OCI-LY7 (cell line): ENCODE measurements at regions not wholly inside any gene's neighbourhood (a gene's known extent, or its start where the extent isn't known, plus 50 kb on each side); places are given as distances from the start of the nearest gene placed in this dataset.

Experiments
- BruUV-seq: library from RNA; stranded (reverse); fragments of 400-500 nt; replicated peaks from 2 replicates; lab custom pipeline; 2021; lab: Mats Ljungman, UMichigan
- CTCF ChIA-PET: fragments of 300-600 bp; sonication (Branson Sonifier 250); formaldehyde crosslinking; loops from one replicate; lab custom pipeline; 2022; ENCODE audit warnings: antibody characterized with exemption; ENCODE audit not compliant: unreplicated experiment; lab: Charles Lee
- POLR2A ChIA-PET: fragments of 300-600 bp; sonication (Branson Sonifier 250); formaldehyde crosslinking; loops from one replicate; lab custom pipeline; 2022; ENCODE audit warnings: antibody characterized with exemption; lab: Charles Lee
- DNase-seq: peaks from one replicate; pipeline ENCODE4 v3.0.0-alpha.2; 2015; ENCODE audit warnings: low spot score
- H2AFZ ChIP-seq: fragments of 200-600 bp; sonication (generic), shearing (Covaris generic); 2 replicates; pipeline ENCODE4 v1.6.1; 2014; ENCODE audit warnings: mild to moderate bottlenecking, antibody characterized with exemption, low read length, moderate library complexity
- H3K27ac ChIP-seq: fragments of 200-600 bp; sonication (generic); 2 replicates; pipeline ENCODE4 v1.5.1; 2014; ENCODE audit warnings: mixed run types, low read depth, mild to moderate bottlenecking, moderate library complexity, low read length, inconsistent platforms; ENCODE audit not compliant: poor library complexity, severe bottlenecking
- H3K36me3 ChIP-seq: fragments of 200-600 bp; sonication (generic); 2 replicates; pipeline ENCODE4 v1.6.1; 2014; ENCODE audit warnings: mild to moderate bottlenecking, antibody characterized with exemption, low read length, moderate library complexity, mixed read lengths; ENCODE audit not compliant: insufficient read depth
- H3K4me1 ChIP-seq: fragments of 200-600 bp; sonication (generic); 2 replicates; pipeline ENCODE4 v1.5.1; 2014; ENCODE audit warnings: mild to moderate bottlenecking, low read length; ENCODE audit not compliant: insufficient read depth, poor library complexity, severe bottlenecking
- H3K4me2 ChIP-seq: fragments of 200-600 bp; sonication (generic); 2 replicates; pipeline ENCODE4 v1.6.1; 2014; ENCODE audit warnings: mild to moderate bottlenecking, low read length
- H3K4me3 ChIP-seq: fragments of 200-600 bp; sonication (generic); 2 replicates; pipeline ENCODE4 v1.5.1; 2014; ENCODE audit warnings: mild to moderate bottlenecking, low read depth, low read length; ENCODE audit not compliant: poor library complexity, severe bottlenecking
- H3K79me2 ChIP-seq: fragments of 200-600 bp; sonication (generic); 2 replicates; pipeline ENCODE4 v1.6.1; 2016; ENCODE audit warnings: low read depth, mild to moderate bottlenecking, low read length, moderate library complexity, mixed read lengths; ENCODE audit not compliant: insufficient read depth
- H3K9me2 ChIP-seq: fragments of 200-600 bp; sonication (generic); 2 replicates; pipeline ENCODE4 v1.6.1; 2016; ENCODE audit warnings: mild to moderate bottlenecking, low read length, mixed read lengths; ENCODE audit not compliant: insufficient read depth
- H3K9me3 ChIP-seq: fragments of 200-600 bp; sonication (generic); 2 replicates; pipeline ENCODE4 v1.6.1; 2014; ENCODE audit warnings: mild to moderate bottlenecking, mixed run types, low read length, mixed read lengths
- H4K20me1 ChIP-seq: fragments of 200-600 bp; sonication (generic); 2 replicates; pipeline ENCODE4 v1.6.1; 2014; ENCODE audit warnings: mild to moderate bottlenecking, antibody characterized with exemption, low read length, moderate library complexity, mixed read lengths; ENCODE audit not compliant: insufficient read depth
- CTCF ChIP-seq: fragments of 200-600 bp; sonication (generic); conservative IDR thresholded peaks from 2 replicates; pipeline ENCODE4 v1.5.1; 2014; ENCODE audit warnings: mild to moderate bottlenecking, antibody characterized with exemption, low read length, moderate library complexity, mixed read lengths
- EZH2phosphoT487 ChIP-seq: fragments of 200-600 bp; sonication (generic); IDR thresholded peaks from 2 replicates; pipeline ENCODE4 v1.6.1; 2018; ENCODE audit warnings: low read depth, borderline replicate concordance, mild to moderate bottlenecking, mixed run types, antibody characterized with exemption, low read length, moderate library complexity, mixed read lengths
- intact Hi-C: fragments of 100-400 bp; cut with micrococcal nuclease; formaldehyde crosslinking; loops from one replicate; pipeline ENCODE4 v1.10.0; 2022; ENCODE audit not compliant: unreplicated experiment

- BruUV-seq, result no TSS peak
- ChIA-PET POLR2A (interaction anchor here (0.7 kb wide), 1 partner anchor 166 kb away, joined by 5 read pairs; no protein-coding TSS in a partner anchor), CTCF (no interaction called here)
- Histone ChIP-seq H3K4me2 (no peak overlapping the region), H3K4me3 (no peak overlapping the region), H4K20me1 (no peaks in the 10 kb centered on the region), H3K9me2 (no peaks in the 10 kb centered on the region), H3K79me2 (no peaks in the 10 kb centered on the region), H3K27ac (no peak overlapping the region), H3K9me3 (no peaks in the 10 kb centered on the region), H3K4me1 (peaks cover 3% of the 10 kb centered on the region), H2AFZ (no peak overlapping the region), H3K36me3 (no peaks in the 10 kb centered on the region)
- no peak for TF ChIP-seq CTCF
- no peak for TF ChIP-seq EZH2phosphoT487
- no peak for DNase-seq
- intact Hi-C loops, result no loop called here
Observed at GRCh38 chr1:37143800-37144199, 109.5 kb upstream of the GRIK3 start.

- Histone ChIP-seq H2AFZ (no peak overlapping the region), H3K9me3 (no peaks in the 10 kb centered on the region), H3K4me3 (no peak overlapping the region), H4K20me1 (no peaks in the 10 kb centered on the region), H3K79me2 (no peaks in the 10 kb centered on the region), H3K36me3 (no peaks in the 10 kb centered on the region), H3K9me2 (no peaks in the 10 kb centered on the region), H3K4me2 (no peak overlapping the region), H3K4me1 (peaks cover 3% of the 10 kb centered on the region), H3K27ac (no peak overlapping the region)
- ChIA-PET CTCF (interaction anchor here (0.6 kb wide), 2 partner anchors 222 to 385 kb away, joined by 4 to 11 read pairs; no protein-coding TSS in a partner anchor), POLR2A (interaction anchor here (0.7 kb wide), 1 partner anchor 119 kb away, joined by 3 read pairs; no protein-coding TSS in a partner anchor)
- DNase-seq, result peak; percentile 3
- intact Hi-C loops, result no loop called here
- TF ChIP-seq EZH2phosphoT487 (no peak), CTCF (no peak)
- no TSS peak for BruUV-seq
Observed at GRCh38 chr1:37146071-37146470, 111.8 kb upstream of the GRIK3 start.

DNA sequence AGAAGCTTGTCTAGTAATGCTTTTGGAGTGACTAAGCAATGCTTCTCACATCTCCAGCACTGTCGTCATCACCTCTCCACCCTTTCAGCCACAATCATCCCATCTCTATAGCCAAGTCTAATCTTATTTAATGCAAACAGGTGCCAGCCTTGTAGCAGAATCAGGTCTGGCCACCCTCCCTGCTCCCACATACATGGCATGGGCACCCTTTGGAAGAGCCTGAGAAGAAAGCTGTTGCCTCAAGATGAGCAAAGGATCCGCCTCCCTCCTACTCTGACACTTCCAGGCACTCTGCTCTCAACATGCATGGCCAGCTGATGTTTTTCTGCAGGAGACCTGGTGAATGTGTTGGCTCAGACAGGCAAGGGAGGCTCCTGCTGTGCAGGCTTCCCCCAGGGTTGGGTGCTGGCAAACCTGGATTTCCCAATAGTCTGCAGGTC lies 113.1 kb upstream of the GRIK3 start:
- Histone ChIP-seq H3K4me1 (peaks cover 3% of the 10 kb centered on the region), H3K9me2 (no peaks in the 10 kb centered on the region), H3K36me3 (no peaks in the 10 kb centered on the region), H3K27ac (no peak overlapping the region), H4K20me1 (no peaks in the 10 kb centered on the region), H2AFZ (no peak overlapping the region), H3K9me3 (no peaks in the 10 kb centered on the region), H3K79me2 (no peaks in the 10 kb centered on the region), H3K4me3 (no peak overlapping the region), H3K4me2 (no peak overlapping the region)
- ChIA-PET CTCF (interaction anchor here (0.5 kb wide), 1 partner anchor 40 kb away, joined by 3 read pairs; no protein-coding TSS in a partner anchor), POLR2A (no interaction called here)
- BruUV-seq, result no TSS peak
- DNase-seq, result no peak
- TF ChIP-seq EZH2phosphoT487 (no peak), CTCF (no peak)
- intact Hi-C loops, result no loop called here
